HEK293T (cell line): ENCODE measurements at regions not wholly inside any gene's neighbourhood (a gene's known extent, or its start where the extent isn't known, plus 50 kb on each side); places are given as distances from the start of the nearest gene placed in this dataset.

ENCODE experiments used
- CTCF ChIA-PET: fragments of 350-600 bp; formaldehyde crosslinking; extraction: SDS; loops from one replicate; lab custom pipeline; 2021; ENCODE audit warnings: antibody characterized with exemption, inconsistent platforms; lab: Yijun Ruan, JAX
- POLR2A ChIA-PET: fragments of 350-600 bp; formaldehyde crosslinking; extraction: SDS; loops from one replicate; lab custom pipeline; 2020; ENCODE audit warnings: antibody characterized with exemption, inconsistent platforms; lab: Yijun Ruan, JAX
- DNase-seq: peaks from one replicate; pipeline ENCODE4 v3.0.0; 2012; ENCODE audit warnings: mixed read lengths; ENCODE audit errors: extremely low spot score
- ARNT ChIP-seq: fragments of 450-650 bp; IDR thresholded peaks from 2 replicates; pipeline ENCODE4 v1.6.1; 2017; ENCODE audit warnings: mild to moderate bottlenecking
- BHLHE40 ChIP-seq: fragments of 450-650 bp; IDR thresholded peaks from 2 replicates; pipeline ENCODE4 v1.6.1; 2016; ENCODE audit warnings: mild to moderate bottlenecking, moderate library complexity, borderline replicate concordance
- CTBP1 ChIP-seq: fragments of 450-650 bp; IDR thresholded peaks from 2 replicates; pipeline ENCODE4 v1.6.1; 2016; ENCODE audit warnings: borderline replicate concordance
- ELF4 ChIP-seq: fragments of 450-650 bp; IDR thresholded peaks from 2 replicates; pipeline ENCODE4 v1.6.1; 2017; ENCODE audit warnings: antibody characterized with exemption
- FOXA1 ChIP-seq: fragments of 450-650 bp; IDR thresholded peaks from 2 replicates; pipeline ENCODE4 v1.6.1; 2016; ENCODE audit warnings: mild to moderate bottlenecking
- FOXK2 ChIP-seq: fragments of 450-650 bp; IDR thresholded peaks from 2 replicates; pipeline ENCODE4 v1.6.1; 2016; ENCODE audit warnings: mild to moderate bottlenecking
- FOXM1 ChIP-seq: fragments of 450-650 bp; IDR thresholded peaks from 2 replicates; pipeline ENCODE4 v1.6.1; 2017; ENCODE audit warnings: mild to moderate bottlenecking, borderline replicate concordance
- HDGF ChIP-seq: fragments of 450-650 bp; IDR thresholded peaks from 2 replicates; pipeline ENCODE4 v1.6.1; 2017; ENCODE audit warnings: antibody characterized with exemption, borderline replicate concordance
- L3MBTL2 ChIP-seq: fragments of 450-650 bp; conservative IDR thresholded peaks from 2 replicates; pipeline ENCODE4 v1.6.1; 2016; ENCODE audit warnings: mild to moderate bottlenecking
- LEF1 ChIP-seq: fragments of 450-650 bp; IDR thresholded peaks from 2 replicates; pipeline ENCODE4 v1.6.1; 2017; ENCODE audit warnings: mild to moderate bottlenecking, borderline replicate concordance
- NFRKB ChIP-seq: fragments of 450-650 bp; IDR thresholded peaks from 2 replicates; pipeline ENCODE4 v1.6.1; 2016; ENCODE audit warnings: mild to moderate bottlenecking, moderate library complexity
- SP1 ChIP-seq: fragments of 450-650 bp; IDR thresholded peaks from 2 replicates; pipeline ENCODE4 v1.6.1; 2017
- SUZ12 ChIP-seq: fragments of 450-650 bp; IDR thresholded peaks from 2 replicates; pipeline ENCODE4 v1.6.1; 2016; ENCODE audit warnings: mild to moderate bottlenecking
- TARDBP ChIP-seq: fragments of 450-650 bp; IDR thresholded peaks from 2 replicates; pipeline ENCODE4 v1.6.1; 2016
- ZNF384 ChIP-seq: fragments of 450-650 bp; IDR thresholded peaks from 2 replicates; pipeline ENCODE4 v1.6.1; 2016
- TF ChIP-seq, protein P1 (sequence below): fragments of 450-650 bp; IDR thresholded peaks from 2 replicates; pipeline ENCODE4 v1.6.1; 2016

- POLR2A ChIA-PET: no interaction called here
- TF ChIP-seq FOXK2 (no peak), LEF1 (no peak), BHLHE40 (no peak), L3MBTL2 (no peak), SUZ12 (no peak), NFRKB (no peak), FOXM1 (no peak), ZNF384 (no peak), CTBP1 (no peak), FOXA1 (no peak), ELF4 (no peak), ARNT (no peak), HDGF (no peak)
- TF ChIP-seq, protein P1, sequence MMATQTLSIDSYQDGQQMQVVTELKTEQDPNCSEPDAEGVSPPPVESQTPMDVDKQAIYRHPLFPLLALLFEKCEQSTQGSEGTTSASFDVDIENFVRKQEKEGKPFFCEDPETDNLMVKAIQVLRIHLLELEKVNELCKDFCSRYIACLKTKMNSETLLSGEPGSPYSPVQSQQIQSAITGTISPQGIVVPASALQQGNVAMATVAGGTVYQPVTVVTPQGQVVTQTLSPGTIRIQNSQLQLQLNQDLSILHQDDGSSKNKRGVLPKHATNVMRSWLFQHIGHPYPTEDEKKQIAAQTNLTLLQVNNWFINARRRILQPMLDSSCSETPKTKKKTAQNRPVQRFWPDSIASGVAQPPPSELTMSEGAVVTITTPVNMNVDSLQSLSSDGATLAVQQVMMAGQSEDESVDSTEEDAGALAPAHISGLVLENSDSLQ: no peak
- no peak for DNase-seq
- CTCF ChIA-PET: no interaction called here
These were observed 54.4 kb upstream of the CDC42BPA start for GRCh38 chr1:227372726-227373130.

DNA sequence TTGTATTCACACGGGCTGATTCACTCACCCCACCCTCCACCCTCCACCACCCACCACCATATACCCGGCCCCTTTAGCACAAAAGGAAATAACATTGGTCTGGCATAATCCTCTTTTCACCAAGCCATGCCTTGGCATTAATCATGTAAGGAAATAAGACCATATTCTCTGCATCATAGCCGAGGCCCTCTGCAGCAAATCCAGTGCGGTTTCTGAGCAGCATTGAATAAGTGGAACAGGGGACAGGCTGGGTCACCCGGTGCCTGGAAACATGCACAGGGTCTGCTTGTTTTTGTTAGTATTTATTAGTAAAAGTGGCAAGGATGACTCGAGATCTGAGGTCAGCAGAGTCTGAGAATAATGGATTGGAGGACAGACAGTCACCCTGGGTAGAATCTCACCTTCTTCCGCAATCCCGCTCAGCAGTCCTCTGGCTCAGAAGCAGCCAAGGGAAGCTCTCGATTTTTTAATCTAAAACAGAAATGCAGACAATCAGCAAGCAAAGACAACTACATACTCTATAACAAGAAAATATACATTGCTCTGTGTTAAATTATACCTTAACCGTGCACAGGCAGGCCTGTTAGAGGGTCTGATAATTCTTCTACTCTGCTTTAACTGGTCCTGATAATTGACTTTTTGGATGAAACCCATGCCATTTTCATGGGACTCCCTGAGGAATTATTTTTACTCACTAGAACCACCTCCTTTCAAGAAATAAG is 52.4 kb upstream of the CDC42BPA start:
- ChIA-PET POLR2A (interaction anchor here (2.0 kb wide), 1 partner anchor 52 kb away, joined by 6 read pairs; no protein-coding TSS in a partner anchor), CTCF (no interaction called here)
- DNase-seq: no peak
- TF ChIP-seq ZNF384 (no peak), CTBP1 (no peak), TARDBP (no peak), L3MBTL2 (no peak), ELF4 (no peak), FOXK2 (no peak), FOXM1 (no peak), HDGF (no peak), FOXA1 (no peak), ARNT (no peak), SUZ12 (no peak), BHLHE40 (no peak), LEF1 (no peak), NFRKB (no peak), SP1 (no peak)
- TF ChIP-seq, protein P1: no peak

DNA sequence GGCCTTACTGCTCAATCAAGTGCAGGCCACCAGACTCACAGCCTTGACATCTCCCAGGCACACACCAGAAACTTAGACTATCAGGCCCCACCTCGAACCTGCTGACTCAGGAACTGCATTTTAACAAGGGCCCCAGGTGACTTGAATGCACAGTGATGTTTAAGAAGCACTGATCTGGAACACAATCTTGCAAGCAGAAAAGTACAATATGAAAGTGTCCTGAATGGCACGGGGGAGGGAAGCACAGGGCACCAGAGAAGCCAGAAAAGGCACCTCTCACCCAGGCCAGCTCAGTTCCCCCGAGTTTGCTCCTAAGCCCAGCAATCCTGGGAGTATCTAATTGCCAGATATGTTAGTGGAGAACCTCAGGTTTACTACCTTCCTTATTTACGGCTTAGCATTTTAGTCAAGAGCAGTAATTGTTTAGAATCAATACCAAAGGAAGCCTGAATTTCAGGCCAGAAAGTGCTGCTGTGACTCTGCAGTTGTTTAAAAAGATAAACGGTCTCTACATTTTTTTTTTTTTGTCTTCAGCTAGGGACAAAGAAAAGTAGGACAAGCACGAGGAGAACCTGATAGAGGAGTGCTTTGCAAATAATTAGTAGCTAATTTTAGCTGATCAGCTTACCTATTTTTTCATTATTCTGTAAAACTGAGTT is 50.9 kb upstream of the CDC42BPA start:
- no peak for DNase-seq
- ChIA-PET POLR2A (interaction anchor here (2.0 kb wide), 1 partner anchor 50 kb away, joined by 6 read pairs; no protein-coding TSS in a partner anchor), CTCF (no interaction called here)
- TF ChIP-seq CTBP1 (no peak), HDGF (peak; percentile 49; the same call in 1 of the 2 replicates)
